HG03135 (cell line): ENCODE measurements at regions not wholly inside any gene's neighbourhood (a gene's known extent, or its start where the extent isn't known, plus 50 kb on each side); places are given as distances from the start of the nearest gene placed in this dataset.

ENCODE experiments used
- ATAC-seq: cut with Tn5 transposase; IDR thresholded peaks from one replicate; pipeline ENCODE4 v1.9.1; 2021; ENCODE audit warnings: mild to moderate bottlenecking, moderate library complexity; ENCODE audit not compliant: unreplicated experiment

DNA sequence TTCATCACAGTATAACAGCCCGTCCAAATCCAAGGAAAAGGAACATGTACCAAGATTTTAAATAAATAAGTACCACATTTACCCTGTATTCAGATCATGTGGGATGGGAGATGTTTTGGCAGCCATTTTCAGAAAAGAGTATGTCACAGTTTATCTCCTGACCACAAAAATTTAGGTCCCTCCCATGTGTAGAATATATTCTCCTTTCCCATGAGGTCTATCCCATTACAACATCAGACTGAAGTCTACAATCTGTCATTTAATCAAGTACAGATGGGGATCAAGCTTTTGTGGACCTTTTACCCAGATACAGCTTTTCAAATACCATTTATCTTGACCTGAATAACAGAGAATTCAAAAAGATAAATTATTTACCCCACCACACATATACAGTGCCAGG is 444.5 kb downstream of the PLOD2 start:
- no peak for ATAC-seq

GRCh38 chr3:145719114-145719513 is 441.9 kb downstream of the PLOD2 start:
- no peak for ATAC-seq

DNA sequence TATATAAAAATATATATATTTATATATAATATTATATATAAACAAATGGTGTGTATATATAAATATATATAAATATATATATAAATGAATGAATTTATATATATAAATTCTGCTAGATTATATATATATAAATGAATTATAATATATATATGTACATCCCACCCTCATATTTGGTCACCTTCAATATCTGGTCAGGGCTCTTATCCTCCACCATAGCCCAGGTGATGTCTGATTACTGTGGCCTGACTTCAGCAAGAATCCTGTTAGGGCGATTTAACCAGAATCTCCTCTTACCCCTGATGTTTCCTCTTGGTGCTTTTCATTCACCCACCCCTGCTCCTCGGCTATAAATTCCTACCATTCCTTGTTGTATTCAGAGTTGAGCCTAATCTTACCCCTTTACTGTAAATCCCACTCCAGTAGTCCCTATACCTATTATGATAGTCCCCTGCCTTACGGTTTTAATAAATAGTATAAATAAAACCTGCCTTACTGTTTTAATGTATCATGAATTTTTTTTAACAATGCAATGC is 439.6 kb downstream of the PLOD2 start:
- ATAC-seq, result no peak

GRCh38 chr3:145721815-145722214 is 439.2 kb downstream of the PLOD2 start:
- no peak for ATAC-seq

DNA sequence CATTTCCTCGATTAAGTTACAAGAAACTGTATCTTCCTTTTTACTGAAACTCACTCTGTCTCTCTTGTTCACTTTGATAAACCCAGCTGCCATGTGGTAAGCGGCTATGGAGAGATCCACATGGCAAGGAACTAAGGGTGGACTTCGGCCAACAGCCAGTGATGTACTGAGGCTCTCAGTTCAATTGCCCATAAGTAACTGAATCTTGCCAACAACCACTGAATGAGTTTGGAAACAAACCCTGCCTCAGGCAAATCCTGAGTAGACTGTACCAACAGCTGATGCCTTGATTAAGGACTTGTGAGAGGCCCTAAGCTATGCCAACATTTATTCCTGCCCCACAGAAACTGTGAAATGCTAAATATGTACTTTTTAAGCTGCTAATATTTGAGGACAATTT is 433.5 kb downstream of the PLOD2 start:
- ATAC-seq, result no peak

DNA sequence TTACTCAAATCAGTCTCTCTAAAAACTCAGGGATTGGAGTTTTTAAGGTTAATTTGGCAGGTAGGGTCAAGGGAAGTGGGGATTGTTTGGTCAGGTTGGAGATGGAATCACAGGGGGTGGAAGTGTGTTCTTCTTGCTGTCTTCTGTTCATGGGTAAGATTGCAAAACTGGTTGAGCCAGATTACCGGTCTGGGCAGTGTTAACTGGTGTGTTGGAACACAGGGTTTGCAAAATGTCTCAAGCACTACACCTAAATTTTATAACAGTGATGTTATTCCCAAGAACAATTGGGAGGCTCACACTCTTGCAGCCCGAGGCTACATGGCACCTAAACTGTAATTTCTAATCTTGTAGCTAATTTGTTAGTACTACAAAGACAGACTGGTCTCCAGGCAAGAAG is 425.4 kb downstream of the PLOD2 start:
- no peak for ATAC-seq

- ATAC-seq, result no peak
Measured at GRCh38 chr3:145737952-145738351, 423.0 kb downstream of the PLOD2 start.

DNA sequence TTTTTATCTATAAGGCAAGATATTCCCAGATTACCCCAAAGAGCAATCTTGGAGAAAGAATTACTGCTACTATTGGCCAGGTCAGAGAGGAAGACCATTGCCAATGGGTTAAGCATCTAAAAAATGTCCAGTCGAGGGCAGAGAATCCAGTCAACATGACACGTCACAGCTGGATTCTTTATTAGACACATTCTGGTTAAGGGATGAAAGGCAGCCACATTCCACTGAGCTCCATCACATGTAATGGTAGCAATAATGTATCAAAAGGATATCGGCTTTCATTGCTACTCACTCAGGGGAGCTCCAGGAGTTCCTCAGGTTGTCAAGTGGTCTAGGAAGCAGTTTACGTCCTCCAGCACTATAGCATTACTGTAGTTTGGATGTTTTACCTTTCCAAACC is 421.1 kb downstream of the PLOD2 start:
- no peak for ATAC-seq

DNA sequence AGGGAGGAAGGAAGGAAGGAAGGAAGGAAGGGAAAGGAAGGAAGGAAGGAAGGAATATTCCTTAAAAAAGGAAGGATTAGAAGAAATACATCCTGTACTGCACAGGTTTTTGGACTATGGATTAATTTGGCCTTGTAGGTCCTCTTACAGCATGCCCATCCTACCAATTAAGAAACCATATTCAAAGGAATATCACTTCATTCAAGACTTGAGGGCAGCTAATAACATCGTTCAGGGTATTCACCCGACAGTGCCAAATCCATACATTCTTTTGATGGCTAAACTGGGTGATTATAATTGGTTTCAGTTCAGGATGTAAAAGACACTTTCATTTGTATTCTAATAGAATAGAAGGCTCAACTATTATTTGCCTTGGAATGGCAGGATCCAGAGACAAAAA is 410.3 kb downstream of the PLOD2 start:
- no peak for ATAC-seq

DNA sequence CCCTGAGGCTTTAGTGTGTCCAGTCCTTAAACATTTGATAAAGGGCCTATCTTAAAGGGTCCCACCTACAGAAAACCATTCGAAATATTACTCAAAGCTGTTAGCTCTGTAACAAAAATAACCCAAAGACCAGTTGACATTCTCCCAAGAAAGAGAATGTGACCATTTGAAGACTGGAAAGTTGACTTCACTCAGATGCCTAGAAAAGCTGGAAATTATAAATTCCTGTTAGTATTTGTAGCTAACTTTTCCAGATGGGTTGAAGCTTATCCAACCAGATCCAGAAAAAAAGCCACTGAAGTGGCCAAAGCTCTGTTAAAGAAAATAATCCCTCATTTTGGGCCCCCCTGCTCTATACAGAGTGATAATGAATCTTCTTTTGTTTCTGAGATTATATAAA is 408.4 kb downstream of the PLOD2 start:
- ATAC-seq, result no peak

GRCh38 chr3:145754605-145755289 is 406.2 kb downstream of the PLOD2 start:
- no peak for ATAC-seq

- ATAC-seq, result no peak
Measured at GRCh38 chr3:145760036-145760435, 400.9 kb downstream of the PLOD2 start.

GRCh38 chr3:145767909-145768308 is 393.1 kb downstream of the PLOD2 start:
- ATAC-seq, result no peak

GRCh38 chr3:145776782-145777408 is 384.1 kb downstream of the PLOD2 start:
- ATAC-seq, result no peak

- ATAC-seq, result no peak
Measured at GRCh38 chr3:145780301-145780700, 380.7 kb downstream of the PLOD2 start.

DNA sequence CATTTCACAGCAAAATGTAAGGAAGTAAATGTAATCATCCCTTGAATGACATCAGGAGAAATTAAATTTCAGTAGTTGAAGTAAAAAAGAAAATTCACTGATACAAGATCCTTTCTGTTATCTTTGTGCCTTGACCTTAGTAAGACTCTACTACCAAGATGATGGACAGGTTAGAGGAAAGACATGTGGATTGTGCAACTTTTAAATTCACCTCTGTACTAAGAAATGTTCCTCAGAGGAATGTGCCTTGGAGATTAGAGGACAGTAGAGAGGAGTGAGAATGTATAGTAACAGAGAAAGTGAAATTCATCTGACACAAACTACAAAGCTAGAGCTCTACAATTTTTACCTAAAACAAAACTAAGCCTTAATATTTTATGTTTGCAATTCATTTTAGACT is 375.3 kb downstream of the PLOD2 start:
- ATAC-seq, result no peak

DNA sequence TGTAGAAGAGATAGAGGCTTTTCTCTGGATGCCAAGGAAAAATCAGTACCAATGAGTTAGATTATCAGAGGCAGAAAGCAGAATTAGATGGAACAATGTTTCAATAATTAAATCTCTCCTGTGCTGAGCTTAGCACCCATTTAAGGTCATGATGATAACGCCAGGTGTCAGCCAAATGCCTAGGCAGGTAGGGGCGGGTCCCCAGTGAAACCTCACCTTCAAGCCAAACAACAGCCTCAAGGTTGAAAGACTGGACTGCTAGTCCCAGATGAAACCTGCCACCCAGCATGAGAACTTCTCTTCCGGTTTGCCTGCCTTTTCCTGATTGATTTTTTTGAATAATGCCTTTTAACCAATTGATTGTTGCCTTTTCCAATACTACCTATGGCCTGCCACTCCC is 363.0 kb downstream of the PLOD2 start:
- ATAC-seq, result no peak

- no peak for ATAC-seq
Measured at GRCh38 chr3:145798696-145799537, 362.1 kb downstream of the PLOD2 start.

DNA sequence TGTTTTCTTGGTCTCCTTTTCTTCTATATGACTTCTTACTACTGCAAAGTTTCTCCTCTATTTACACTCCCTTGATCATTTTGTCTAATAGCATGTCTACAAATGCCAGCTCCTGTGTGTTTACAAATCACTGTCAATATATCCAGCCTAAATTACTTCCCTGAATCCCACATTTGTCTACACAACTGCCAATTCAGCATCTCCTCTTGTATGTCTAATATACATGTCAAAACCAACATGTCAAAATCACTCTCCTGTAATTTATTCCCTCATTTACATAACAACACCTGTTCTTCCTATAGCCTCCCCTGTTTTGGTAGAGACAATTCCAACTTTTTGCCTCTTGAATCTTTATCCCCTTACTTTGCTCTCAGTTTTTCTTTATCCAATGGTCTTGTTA is 359.3 kb downstream of the PLOD2 start:
- no peak for ATAC-seq

GRCh38 chr3:145807990-145808389 is 353.0 kb downstream of the PLOD2 start:
- no peak for ATAC-seq

DNA sequence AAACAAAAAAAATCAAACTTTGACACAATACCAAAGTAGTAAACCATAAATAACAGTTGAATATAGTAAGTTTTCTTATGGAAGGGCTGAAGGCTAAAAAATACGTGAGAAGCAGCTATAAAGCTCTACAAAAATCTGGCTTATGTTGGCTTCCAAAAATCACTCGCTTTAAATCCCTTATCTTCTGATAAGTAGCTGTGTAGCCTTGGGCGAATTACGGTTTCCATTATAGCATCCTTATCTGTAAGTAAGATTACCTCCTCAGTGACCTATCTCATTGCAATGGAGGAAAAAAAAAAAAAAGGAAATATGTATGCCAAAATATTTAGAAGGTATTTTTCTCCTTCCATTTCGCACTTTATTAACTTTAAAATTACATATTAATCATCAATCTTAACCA is 348.6 kb downstream of the PLOD2 start:
- ATAC-seq, result no peak
